Spleen (tissue), 7 donors: ENCODE measurements at regions not wholly inside any gene's neighbourhood (a gene's known extent, or its start where the extent isn't known, plus 50 kb on each side); places are given as distances from the start of the nearest gene placed in this dataset.

Experiments used
- CTCF ChIP-seq, 11 experiments: fragments of 200-600 bp in 7 of 11; fragments of 450-650 bp in 4 of 11; sonication (generic) in 4 of 11; IDR thresholded peaks in 8 of 11; conservative IDR thresholded peaks in 3 of 11; 1 replicate in 7 of 11; 2 replicates in 4 of 11; pipeline versions ENCODE4 v1.4.0 to v1.8.0; 2016 to 2021; ENCODE audit warnings: antibody characterized with exemption in 11 of 11, inconsistent platforms in 4 of 11, mild to moderate bottlenecking in 1 of 11
- POLR2AphosphoS5 ChIP-seq, 3 donors: sonication (generic); formaldehyde crosslinking; IDR thresholded peaks; one replicate each; pipeline ENCODE4 v1.5.1; 2017; ENCODE audit warnings: antibody characterized with exemption in 3 of 3
- donor health status: DM: no; HTN: no; CAD: no; lungs with moderate emphysema.
- donor health status: DM: no; HTN: no; CAD: no.
- donor health status: DM: no; HTN: no; CAD: no.

GRCh38 chr1:196030455-196030854, 577.8 kb downstream of the KCNT2 start:
- TF ChIP-seq CTCF (IDR thresholded peaks at IDR 0.05 in 8 of 11, conservative IDR thresholded peaks at IDR 0.05 in 3 of 11): no peak
- TF ChIP-seq POLR2AphosphoS5 (IDR thresholded peaks at IDR 0.05): no peak
